GM23338 (cell line): ENCODE measurements at regions not wholly inside any gene's neighbourhood (a gene's known extent, or its start where the extent isn't known, plus 50 kb on each side); places are given as distances from the start of the nearest gene placed in this dataset.
A peak's percentile ranks its signal among the peaks of the same experiment; 100 is the strongest.

Source experiments
- ATAC-seq: fragments of 200-7000 bp; cut with Tn5 transposase; 3 replicates; pipeline ENCODE4 v1.9.1; 2020
- DNase-seq: peaks from one replicate; pipeline ENCODE4 v3.0.0-alpha.2; 2015; ENCODE audit warnings: low spot score
- H2AFZ ChIP-seq: fragments of 200-600 bp; sonication (generic); 2 replicates; pipeline ENCODE4 v1.8.0; 2016; ENCODE audit warnings: antibody characterized with exemption, mild to moderate bottlenecking, moderate library complexity
- H3F3A ChIP-seq: fragments of 200-600 bp; sonication (generic); replicated peaks from 2 replicates; pipeline ENCODE4 v1.8.0; 2017; ENCODE audit warnings: antibody characterized with exemption, mixed run types, low read depth
- H3K27ac ChIP-seq: fragments of 200-600 bp; sonication (generic); 2 replicates; pipeline ENCODE4 v1.6.1; 2016; ENCODE audit warnings: low read depth
- H3K27me3 ChIP-seq: fragments of 200-600 bp; sonication (generic); 2 replicates; pipeline ENCODE4 v1.8.0; 2016; ENCODE audit warnings: mild to moderate bottlenecking, mixed run types, moderate library complexity; ENCODE audit not compliant: insufficient read depth
- H3K36me3 ChIP-seq: fragments of 200-600 bp; sonication (generic); 2 replicates; pipeline ENCODE4 v1.8.0; 2016; ENCODE audit warnings: mild to moderate bottlenecking; ENCODE audit not compliant: insufficient read depth
- H3K4me1 ChIP-seq: fragments of 200-600 bp; sonication (generic); 2 replicates; pipeline ENCODE4 v1.8.0; 2016; ENCODE audit warnings: mild to moderate bottlenecking, moderate library complexity; ENCODE audit not compliant: insufficient read depth
- H3K4me2 ChIP-seq: fragments of 200-600 bp; sonication (generic); 2 replicates; pipeline ENCODE4 v1.7.1; 2017; ENCODE audit warnings: mixed run types
- H3K4me3 ChIP-seq: fragments of 200-600 bp; sonication (generic); 2 replicates; pipeline ENCODE4 v1.6.1; 2016; ENCODE audit warnings: mixed run types
- H3K79me2 ChIP-seq: fragments of 200-600 bp; sonication (generic); replicated peaks from 2 replicates; pipeline ENCODE4 v1.8.0; 2017; ENCODE audit warnings: mild to moderate bottlenecking; ENCODE audit not compliant: insufficient read depth
- H3K9me2 ChIP-seq: fragments of 200-600 bp; sonication (generic); 2 replicates; pipeline ENCODE4 v1.8.0; 2017; ENCODE audit not compliant: insufficient read depth
- H4K20me1 ChIP-seq: fragments of 200-600 bp; sonication (generic); replicated peaks from 2 replicates; pipeline ENCODE4 v1.8.0; 2017; ENCODE audit warnings: mild to moderate bottlenecking; ENCODE audit not compliant: insufficient read depth
- H3K27ac Mint-ChIP-seq: 2 replicates; pipeline ENCODE4 v1.8.0; 2020; ENCODE audit warnings: inconsistent platforms, mild to moderate bottlenecking, moderate library complexity, mixed read lengths
- H3K27me3 Mint-ChIP-seq: 3 replicates; pipeline ENCODE4 v1.8.0; 2022; ENCODE audit warnings: low read depth, mild to moderate bottlenecking, moderate library complexity, mixed read lengths, inconsistent platforms; ENCODE audit not compliant: insufficient read depth, poor library complexity
- H3K36me3 Mint-ChIP-seq: 3 replicates; pipeline ENCODE4 v1.8.0; 2021; ENCODE audit warnings: low read depth, mild to moderate bottlenecking, inconsistent platforms, moderate library complexity, mixed read lengths
- H3K4me1 Mint-ChIP-seq: 3 replicates; pipeline ENCODE4 v1.8.0; 2020; ENCODE audit warnings: mild to moderate bottlenecking, inconsistent platforms, mixed read lengths
- H3K4me3 Mint-ChIP-seq: 3 replicates; pipeline ENCODE4 v1.8.0; 2021; ENCODE audit warnings: moderate library complexity, mild to moderate bottlenecking, inconsistent platforms, mixed read lengths
- H3K9me3 Mint-ChIP-seq: 3 replicates; pipeline ENCODE4 v1.8.0; 2020; ENCODE audit warnings: moderate library complexity, mild to moderate bottlenecking, inconsistent platforms, mixed read lengths
- CREB1 ChIP-seq: fragments of 250-450 bp; sonication (Bioruptor Pico); IDR thresholded peaks from 2 replicates; pipeline ENCODE4 v1.5.0; 2020; ENCODE audit warnings: low read depth, mild to moderate bottlenecking, moderate library complexity
- CTCF ChIP-seq, 2 experiments: fragments of 200-600 bp in 1 of 2; sonication (generic) in 1 of 2; conservative IDR thresholded peaks; 2 replicates each; pipeline versions ENCODE4 v1.5.1 to v1.6.1; 2016 to 2017; ENCODE audit warnings: antibody characterized with exemption in 2 of 2, low read depth in 2 of 2, mild to moderate bottlenecking in 2 of 2, moderate library complexity in 1 of 2
- EZH2 ChIP-seq: fragments of 200-600 bp; sonication (generic); IDR thresholded peaks from one replicate; pipeline ENCODE4 v1.8.0; 2017; ENCODE audit warnings: antibody characterized with exemption, mild to moderate bottlenecking, low read depth; ENCODE audit not compliant: unreplicated experiment
- EZH2phosphoT487 ChIP-seq: fragments of 200-600 bp; sonication (generic); IDR thresholded peaks from one replicate; pipeline ENCODE4 v1.8.1; 2018; ENCODE audit warnings: antibody characterized with exemption; ENCODE audit not compliant: unreplicated experiment
- JUNB ChIP-seq: IDR thresholded peaks from one replicate; pipeline ENCODE4 v1.6.1; 2016; ENCODE audit warnings: antibody characterized with exemption; ENCODE audit not compliant: unreplicated experiment
- NANOG ChIP-seq: IDR thresholded peaks from 2 replicates; pipeline ENCODE4 v1.6.1; 2016; ENCODE audit warnings: antibody characterized with exemption, borderline replicate concordance
- POLR2AphosphoS5 ChIP-seq: IDR thresholded peaks from 2 replicates; pipeline ENCODE4 v1.6.1; 2016; ENCODE audit warnings: antibody characterized with exemption, low read depth
- ZNF114 ChIP-seq: fragments of 250-450 bp; sonication (Bioruptor Pico); IDR thresholded peaks from 2 replicates; pipeline ENCODE4 v1.5.0; 2020; ENCODE audit warnings: mild to moderate bottlenecking, moderate library complexity
- ZNF331 ChIP-seq: fragments of 250-450 bp; sonication (Bioruptor Pico); IDR thresholded peaks from 2 replicates; pipeline ENCODE4 v1.5.0; 2020; ENCODE audit warnings: low read depth, mild to moderate bottlenecking, moderate library complexity
- TF ChIP-seq, protein P1 (sequence below): IDR thresholded peaks from one replicate; pipeline ENCODE4 v1.6.1; 2018; ENCODE audit warnings: antibody characterized with exemption; ENCODE audit not compliant: unreplicated experiment

- Histone ChIP-seq H3K36me3 (no peaks in the 10 kb centered on the region), H3K79me2 (no peaks in the 10 kb centered on the region), H3K9me2 (no peaks in the 10 kb centered on the region), H3K4me1 (peaks cover 3% of the 10 kb centered on the region; the same call in 1 of the 2 replicates), H2AFZ (no peak overlapping the region), H3F3A (no peaks in the 10 kb centered on the region), H4K20me1 (no peaks in the 10 kb centered on the region), H3K4me2 (no peak overlapping the region), H3K4me3 (no peak overlapping the region), H3K27me3 (no peaks in the 10 kb centered on the region), H3K27ac (no peak overlapping the region)
- Mint-ChIP-seq H3K9me3 (no peaks in the 10 kb centered on the region), H3K27me3 (peaks cover 3% of the 10 kb centered on the region), H3K4me3 (no peak overlapping the region), H3K36me3 (no peaks in the 10 kb centered on the region), H3K4me1 (peaks cover 4% of the 10 kb centered on the region; the same call in 2 of the 3 replicates), H3K27ac (no peak overlapping the region)
- ATAC-seq (peak; percentile 82), DNase-seq (peak; percentile 41)
- TF ChIP-seq ZNF331 (CRISPR knock-in tag), result no peak
- TF ChIP-seq CREB1 (CRISPR knock-in tag), result no peak
- TF ChIP-seq, protein P1, sequence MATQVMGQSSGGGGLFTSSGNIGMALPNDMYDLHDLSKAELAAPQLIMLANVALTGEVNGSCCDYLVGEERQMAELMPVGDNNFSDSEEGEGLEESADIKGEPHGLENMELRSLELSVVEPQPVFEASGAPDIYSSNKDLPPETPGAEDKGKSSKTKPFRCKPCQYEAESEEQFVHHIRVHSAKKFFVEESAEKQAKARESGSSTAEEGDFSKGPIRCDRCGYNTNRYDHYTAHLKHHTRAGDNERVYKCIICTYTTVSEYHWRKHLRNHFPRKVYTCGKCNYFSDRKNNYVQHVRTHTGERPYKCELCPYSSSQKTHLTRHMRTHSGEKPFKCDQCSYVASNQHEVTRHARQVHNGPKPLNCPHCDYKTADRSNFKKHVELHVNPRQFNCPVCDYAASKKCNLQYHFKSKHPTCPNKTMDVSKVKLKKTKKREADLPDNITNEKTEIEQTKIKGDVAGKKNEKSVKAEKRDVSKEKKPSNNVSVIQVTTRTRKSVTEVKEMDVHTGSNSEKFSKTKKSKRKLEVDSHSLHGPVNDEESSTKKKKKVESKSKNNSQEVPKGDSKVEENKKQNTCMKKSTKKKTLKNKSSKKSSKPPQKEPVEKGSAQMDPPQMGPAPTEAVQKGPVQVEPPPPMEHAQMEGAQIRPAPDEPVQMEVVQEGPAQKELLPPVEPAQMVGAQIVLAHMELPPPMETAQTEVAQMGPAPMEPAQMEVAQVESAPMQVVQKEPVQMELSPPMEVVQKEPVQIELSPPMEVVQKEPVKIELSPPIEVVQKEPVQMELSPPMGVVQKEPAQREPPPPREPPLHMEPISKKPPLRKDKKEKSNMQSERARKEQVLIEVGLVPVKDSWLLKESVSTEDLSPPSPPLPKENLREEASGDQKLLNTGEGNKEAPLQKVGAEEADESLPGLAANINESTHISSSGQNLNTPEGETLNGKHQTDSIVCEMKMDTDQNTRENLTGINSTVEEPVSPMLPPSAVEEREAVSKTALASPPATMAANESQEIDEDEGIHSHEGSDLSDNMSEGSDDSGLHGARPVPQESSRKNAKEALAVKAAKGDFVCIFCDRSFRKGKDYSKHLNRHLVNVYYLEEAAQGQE, result no peak
- TF ChIP-seq CTCF (conservative IDR thresholded peaks at IDR 0.05; ENCODE audit: low read depth in 2 of 2), result no peak
- no peak for TF ChIP-seq EZH2phosphoT487
- TF ChIP-seq EZH2, result no peak
- TF ChIP-seq ZNF114 (CRISPR knock-in tag), result no peak
- TF ChIP-seq POLR2AphosphoS5, result no peak
Measured at GRCh38 chr14:48430805-48431204, 755.4 kb upstream of the MDGA2 start.

GRCh38 chr14:48429512-48429911 lies 754.1 kb upstream of the MDGA2 start:
- H3K27me3 ChIP-seq, result no peaks in the 10 kb centered on the region
- H3K4me1 Mint-ChIP-seq, result no peaks in the 10 kb centered on the region; the same call in 2 of the 3 replicates
- H3K4me1 ChIP-seq, result peaks cover 3% of the 10 kb centered on the region; the same call in 1 of the 2 replicates
- no peak overlapping the region for H3K27ac ChIP-seq
- no peaks in the 10 kb centered on the region for H3K36me3 Mint-ChIP-seq
- ATAC-seq, result no peak
- H3K4me3 Mint-ChIP-seq, result no peak overlapping the region
- no peaks in the 10 kb centered on the region for H3K79me2 ChIP-seq
- peaks cover 3% of the 10 kb centered on the region for H3K27me3 Mint-ChIP-seq
- no peaks in the 10 kb centered on the region for H3K9me2 ChIP-seq
- H3K27ac Mint-ChIP-seq, result no peak overlapping the region
- no peak overlapping the region for H2AFZ ChIP-seq
- H3K4me2 ChIP-seq, result no peak overlapping the region
- no peak for DNase-seq
- no peaks in the 10 kb centered on the region for H3K9me3 Mint-ChIP-seq
- H4K20me1 ChIP-seq, result no peaks in the 10 kb centered on the region
- H3F3A ChIP-seq, result no peaks in the 10 kb centered on the region
- no peaks in the 10 kb centered on the region for H3K36me3 ChIP-seq
- H3K4me3 ChIP-seq, result no peak overlapping the region
- no peak for TF ChIP-seq CTCF (conservative IDR thresholded peaks at IDR 0.05; ENCODE audit: low read depth in 2 of 2)
- no peak for TF ChIP-seq JUNB
- TF ChIP-seq ZNF331 (CRISPR knock-in tag), result no peak
- TF ChIP-seq NANOG, result no peak
